H1 (cell line): ENCODE measurements at regions not wholly inside any gene's neighbourhood (a gene's known extent, or its start where the extent isn't known, plus 50 kb on each side); places are given as distances from the start of the nearest gene placed in this dataset.

Source experiments
- CTCF ChIA-PET: fragments of 300-600 bp; sonication (Branson Sonifier 250); formaldehyde crosslinking; loops from one replicate; lab custom pipeline; 2021; ENCODE audit not compliant: partially characterized antibody; lab: Charles Lee
- POLR2A ChIA-PET: fragments of 300-600 bp; sonication (Branson Sonifier 250); formaldehyde crosslinking; loops from one replicate; lab custom pipeline; 2021; ENCODE audit warnings: inconsistent platforms; ENCODE audit not compliant: partially characterized antibody; lab: Charles Lee
- DNase-seq, 2 experiments: peaks; one replicate each; pipeline versions ENCODE4 v3.0.0 to v3.0.0-alpha.2; 2010 to 2022; ENCODE audit warnings: low spot score in 2 of 2, low read depth in 1 of 2, mixed read lengths in 1 of 2
- FAIRE-seq: peaks from 2 replicates; lab custom pipeline; 2011; peaks lifted over from hg19 to GRCh38; lab: Jason Lieb, UNC
- H2AFZ ChIP-seq: 2 replicates; pipeline ENCODE4 v1.8.1; 2012; ENCODE audit warnings: low read length, inconsistent platforms
- H2AK5ac ChIP-seq: 2 replicates; pipeline ENCODE4 v1.6.1; 2013; ENCODE audit warnings: low read depth, low read length
- H2BK120ac ChIP-seq: replicated peaks from 2 replicates; pipeline ENCODE3; 2013; ENCODE audit warnings: low read depth, low read length, inconsistent platforms
- H2BK12ac ChIP-seq: 2 replicates; pipeline ENCODE4 v1.6.1; 2013; ENCODE audit warnings: low read depth, low read length
- H2BK15ac ChIP-seq: 2 replicates; pipeline ENCODE4 v1.6.1; 2013; ENCODE audit warnings: low read length
- H2BK20ac ChIP-seq: 2 replicates; pipeline ENCODE4 v1.6.1; 2013; ENCODE audit warnings: low read length
- H2BK5ac ChIP-seq: 2 replicates; pipeline ENCODE4 v1.6.1; 2013; ENCODE audit warnings: low read depth, low read length
- H3K14ac ChIP-seq: 2 replicates; pipeline ENCODE4 v1.6.1; 2013; ENCODE audit warnings: inconsistent platforms; ENCODE audit not compliant: insufficient read length
- H3K18ac ChIP-seq: 2 replicates; pipeline ENCODE4 v1.6.1; 2013; ENCODE audit warnings: low read length; ENCODE audit errors: extremely low read depth
- H3K23ac ChIP-seq: 2 replicates; pipeline ENCODE4 v1.6.1; 2013; ENCODE audit warnings: inconsistent platforms; ENCODE audit not compliant: insufficient read length
- H3K23me2 ChIP-seq: 2 replicates; pipeline ENCODE4 v1.6.1; 2013; ENCODE audit warnings: low read depth, low read length
- H3K27ac ChIP-seq: 2 replicates; pipeline ENCODE4 v1.6.1; 2011; ENCODE audit warnings: low read depth, low read length, inconsistent platforms
- H3K27me3 ChIP-seq, 4 experiments: replicated peaks in 1 of 4; 1 replicate in 1 of 4; 2 replicates in 3 of 4; pipeline versions ENCODE4 v1.6.1 to v1.8.1; 2011 to 2013; ENCODE audit warnings: low read length in 3 of 4, mild to moderate bottlenecking in 3 of 4, inconsistent platforms in 2 of 4, mixed read lengths in 2 of 4, moderate library complexity in 1 of 4; ENCODE audit not compliant: control insufficient read depth in 3 of 4, insufficient read depth in 3 of 4; ENCODE audit errors: extremely low read depth in 1 of 4
- H3K36me3 ChIP-seq, 4 experiments: 2 replicates each; pipeline versions ENCODE4 v1.6.1 to v1.8.1; 2011 to 2013; ENCODE audit warnings: mild to moderate bottlenecking in 4 of 4, low read length in 3 of 4, moderate library complexity in 2 of 4, control low read depth in 1 of 4, inconsistent platforms in 1 of 4; ENCODE audit not compliant: insufficient read depth in 4 of 4, control insufficient read depth in 2 of 4
- H3K4ac ChIP-seq: replicated peaks from 2 replicates; pipeline ENCODE3; 2013; ENCODE audit warnings: low read length, low read depth, mixed read lengths, inconsistent platforms; ENCODE audit not compliant: insufficient read length
- H3K4me1 ChIP-seq, 4 experiments: replicated peaks in 1 of 4; 1 replicate in 1 of 4; 2 replicates in 3 of 4; pipeline versions ENCODE4 v1.6.1 to v1.8.1; 2011 to 2013; ENCODE audit warnings: low read length in 3 of 4, inconsistent platforms in 2 of 4, mixed read lengths in 1 of 4; ENCODE audit not compliant: insufficient read depth in 4 of 4, control insufficient read depth in 3 of 4
- H3K4me2 ChIP-seq, 2 experiments: 2 replicates each; pipeline versions ENCODE4 v1.6.1 to v1.8.1; 2011 to 2013; ENCODE audit warnings: low read depth in 2 of 2, low read length in 2 of 2, control low read depth in 1 of 2, inconsistent platforms in 1 of 2, mild to moderate bottlenecking in 1 of 2; ENCODE audit not compliant: insufficient read depth in 1 of 2
- H3K4me3 ChIP-seq, 4 experiments: fragments of 200-600, 300-600 bp in 1 of 4; sonication (generic), shearing (Covaris generic), sonication (Bioruptor Twin) in 1 of 4; 2 replicates each; pipeline versions ENCODE4 v1.5.1 to v1.8.1; 2011 to 2016; ENCODE audit warnings: low read length in 4 of 4, low read depth in 3 of 4, control low read depth in 2 of 4, inconsistent platforms in 2 of 4, mild to moderate bottlenecking in 2 of 4, mixed read lengths in 1 of 4, moderate library complexity in 1 of 4; ENCODE audit not compliant: insufficient read depth in 2 of 4; ENCODE audit errors: extremely low read depth in 1 of 4
- H3K56ac ChIP-seq: replicated peaks from 2 replicates; pipeline ENCODE3; 2013; ENCODE audit warnings: low read depth, mild to moderate bottlenecking, mixed read lengths, low read length, inconsistent platforms; ENCODE audit not compliant: insufficient read length
- H3K79me1 ChIP-seq: 2 replicates; pipeline ENCODE4 v1.6.1; 2013; ENCODE audit warnings: low read depth, low read length, control low read depth
- H3K79me2 ChIP-seq, 2 experiments: 2 replicates each; pipeline versions ENCODE4 v1.6.1 to v1.8.1; 2012 to 2013; ENCODE audit warnings: low read length in 2 of 2, mild to moderate bottlenecking in 2 of 2, inconsistent platforms in 1 of 2; ENCODE audit not compliant: insufficient read depth in 2 of 2, control insufficient read depth in 1 of 2
- H3K9ac ChIP-seq, 4 experiments: replicated peaks in 1 of 4; 1 replicate in 1 of 4; 2 replicates in 3 of 4; pipeline versions ENCODE4 v1.6.1 to v1.8.1; 2011 to 2013; ENCODE audit warnings: low read depth in 3 of 4, low read length in 3 of 4, control low read depth in 2 of 4, mild to moderate bottlenecking in 2 of 4, moderate library complexity in 2 of 4, inconsistent platforms in 1 of 4; ENCODE audit errors: extremely low read depth in 1 of 4
- H3K9me3 ChIP-seq, 2 experiments: 2 replicates each; pipeline versions ENCODE4 v1.6.1 to v1.8.1; 2012 to 2013; ENCODE audit warnings: mild to moderate bottlenecking in 2 of 2, moderate library complexity in 2 of 2, control low read depth in 1 of 2, inconsistent platforms in 1 of 2, low read depth in 1 of 2, low read length in 1 of 2, mixed read lengths in 1 of 2; ENCODE audit not compliant: insufficient read depth in 2 of 2
- H4K20me1 ChIP-seq, 2 experiments: replicated peaks in 1 of 2; 2 replicates each; pipeline versions ENCODE3 to v1.8.1; 2011 to 2013; ENCODE audit warnings: inconsistent platforms in 2 of 2, low read length in 2 of 2, mild to moderate bottlenecking in 1 of 2; ENCODE audit not compliant: insufficient read depth in 2 of 2, control insufficient read depth in 1 of 2
- H4K5ac ChIP-seq: 2 replicates; pipeline ENCODE4 v1.6.1; 2013; ENCODE audit warnings: low read length, low read depth, mixed read lengths, inconsistent platforms; ENCODE audit not compliant: insufficient read length
- H4K8ac ChIP-seq: 2 replicates; pipeline ENCODE4 v1.8.0; 2013; ENCODE audit warnings: mild to moderate bottlenecking, moderate library complexity, low read length, inconsistent platforms; ENCODE audit not compliant: insufficient read depth; ENCODE audit errors: extremely low read depth
- H4K91ac ChIP-seq: replicated peaks from 2 replicates; pipeline ENCODE3; 2013; ENCODE audit warnings: low read length, mixed read lengths, inconsistent platforms; ENCODE audit not compliant: insufficient read length
- CREB1 ChIP-seq: IDR thresholded peaks from 2 replicates; pipeline ENCODE4 v1.6.1; 2012; ENCODE audit warnings: inconsistent platforms
- SIN3A ChIP-seq, 2 experiments: IDR thresholded peaks in 1 of 2; conservative IDR thresholded peaks in 1 of 2; 2 replicates each; pipeline ENCODE4 v1.6.1; 2011 to 2012; ENCODE audit warnings: low read length in 2 of 2, improper control_type of control experiment in 1 of 2, low read depth in 1 of 2, mild to moderate bottlenecking in 1 of 2
- SIRT6 ChIP-seq: IDR thresholded peaks from one replicate; pipeline ENCODE4 v1.7.1; 2012; ENCODE audit warnings: low read length, inconsistent platforms
- TAF1 ChIP-seq: IDR thresholded peaks from 2 replicates; pipeline ENCODE4 v1.6.1; 2011; ENCODE audit warnings: mild to moderate bottlenecking, low read depth, low read length
- WGBS, 2 experiments: shearing (Covaris generic) in 1 of 2; methylation state at CpG; one replicate each; pipeline versions ENCODE4 v1.1.6 to v1.1.7; 2013 to 2015; ENCODE audit warnings: low lambda C conversion rate in 2 of 2, mixed read lengths in 2 of 2, inconsistent platforms in 1 of 2, low coverage in 1 of 2, missing lambda C conversion rate in 1 of 2; ENCODE audit not compliant: insufficient replicate concordance in 2 of 2, insufficient coverage in 1 of 2, insufficient read length in 1 of 2; ENCODE audit errors: extremely low coverage in 1 of 2, missing lambda C conversion rate in 1 of 2; 5-methylcytosine and 5-hydroxymethylcytosine counted together

- Histone ChIP-seq H2BK5ac (no peak overlapping the region), H3K27ac (no peak overlapping the region), H3K23me2 (no peaks in the 10 kb centered on the region), H3K27me3 (no peaks in the 10 kb centered on the region; a peak in 1 of 7 replicates), H3K56ac (no peak overlapping the region), H4K91ac (no peak overlapping the region), H4K20me1 (no peaks in the 10 kb centered on the region), H2BK120ac (no peak overlapping the region), H3K4me3 (no peak overlapping the region), H3K14ac (no peak overlapping the region), H2AFZ (no peak overlapping the region), H3K79me1 (no peaks in the 10 kb centered on the region), H3K4ac (no peak overlapping the region), H3K36me3 (no peaks in the 10 kb centered on the region), H4K5ac (no peak overlapping the region), H2BK20ac (no peak overlapping the region), H3K23ac (no peak overlapping the region), H2BK12ac (no peak overlapping the region; the same call in 1 of the 2 replicates), H3K9ac (no peak overlapping the region), H3K4me2 (no peak overlapping the region), H3K18ac (no peak overlapping the region), H4K8ac (no peak overlapping the region), H2AK5ac (no peak overlapping the region), H3K4me1 (peaks cover 0 to 10% (median 1%) of the 10 kb centered on the region in 4 experiments; a peak in 4 of 7 replicates), H3K9me3 (no peaks in the 10 kb centered on the region), H3K79me2 (no peaks in the 10 kb centered on the region), H2BK15ac (no peak overlapping the region)
- DNase-seq = no peak
- TF ChIP-seq SIRT6 (no peak), CREB1 (no peak), TAF1 (no peak), SIN3A (conservative IDR thresholded peaks at IDR 0.05 in 1 of 2, IDR thresholded peaks at IDR 0.05 in 1 of 2; ENCODE audit: low read depth in 1 of 2, low read length in 2 of 2) (no peak)
- FAIRE-seq = no peak
- ChIA-PET POLR2A (no interaction called here), CTCF (interaction anchor here (0.7 to 4.4 kb wide), 7 partner anchors 8 to 208 kb away, joined by 3 to 22 read pairs (median 6); no protein-coding TSS in a partner anchor)
- WGBS, 2 experiments = 80% methylated on average over 4 of the region's 4 CpGs; no CpG with 5 or more reads in 1 of the 2 experiments
Observed at GRCh38 chr6:43876602-43877001, 106.6 kb downstream of the VEGFA start.
